Activated CD4-positive, alpha-beta T cell treated with anti-CD3 and anti-CD28 coated beads, Interleukin-2, amount 50 U/mL, for 48 hours (primary cell): ENCODE measurements at regions not wholly inside any gene's neighbourhood (a gene's known extent, or its start where the extent isn't known, plus 50 kb on each side); places are given as distances from the start of the nearest gene placed in this dataset.

Experiments
- DNase-seq, 2 experiments: peaks; one replicate each; pipeline ENCODE4 v3.0.0-alpha.2; 2020

- DNase-seq: no peak
Observed at GRCh38 chr6:104173668-104174067, 686.1 kb downstream of the HACE1 start.

GRCh38 chr6:104170401-104170800, 689.3 kb downstream of the HACE1 start:
- no peak for DNase-seq

- DNase-seq: no peak
Observed at GRCh38 chr6:104166055-104166668, 693.6 kb downstream of the HACE1 start.

GRCh38 chr6:104162036-104162669, 697.6 kb downstream of the HACE1 start:
- no peak for DNase-seq

DNA sequence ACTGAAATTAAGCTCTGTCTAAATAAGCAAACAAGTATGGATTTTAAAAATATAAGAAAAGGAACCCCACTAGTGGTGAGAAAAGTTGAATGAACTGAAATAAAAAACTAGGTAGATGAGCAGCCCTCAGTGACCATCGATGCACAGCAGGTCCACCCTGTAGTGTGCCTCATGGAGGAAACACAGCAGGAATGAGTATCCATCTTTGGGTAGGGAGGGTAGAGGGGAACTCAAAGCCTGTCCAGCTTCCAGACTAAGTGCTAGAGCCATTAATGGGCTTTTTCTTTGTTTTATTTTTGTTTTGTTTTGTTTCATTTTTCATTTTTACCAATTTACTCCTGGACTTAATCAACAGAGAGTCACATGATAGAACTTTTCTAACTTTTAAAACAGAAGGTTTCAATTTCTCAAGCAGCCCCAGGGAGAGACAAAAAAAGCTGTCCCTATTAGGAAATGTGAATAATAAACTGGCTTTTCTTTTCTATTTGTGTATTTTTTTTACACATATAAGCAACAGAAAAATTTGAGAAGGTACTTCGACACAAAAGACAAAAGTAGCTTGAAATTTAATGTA, 700.6 kb downstream of the HACE1 start:
- DNase-seq: no peak

DNA sequence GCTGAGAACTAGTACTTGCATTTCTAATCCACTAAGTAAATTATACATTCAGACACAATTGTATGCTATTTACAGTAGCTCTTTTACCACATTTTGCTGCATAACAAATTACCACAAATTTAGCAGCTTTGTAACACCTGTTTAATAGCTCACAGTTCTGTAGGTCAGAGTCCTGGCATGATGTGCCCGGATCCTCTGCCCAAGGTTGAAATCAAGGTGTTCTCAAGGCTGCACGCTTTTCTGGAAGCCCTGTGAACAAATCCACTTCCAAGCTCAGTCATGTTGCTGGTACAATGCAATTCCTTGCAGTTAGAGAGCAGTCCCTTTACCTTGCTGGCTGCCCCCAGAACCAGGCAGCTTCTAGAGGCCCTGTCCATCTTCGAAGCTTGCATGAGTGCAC, 716.0 kb downstream of the HACE1 start:
- no peak for DNase-seq

DNA sequence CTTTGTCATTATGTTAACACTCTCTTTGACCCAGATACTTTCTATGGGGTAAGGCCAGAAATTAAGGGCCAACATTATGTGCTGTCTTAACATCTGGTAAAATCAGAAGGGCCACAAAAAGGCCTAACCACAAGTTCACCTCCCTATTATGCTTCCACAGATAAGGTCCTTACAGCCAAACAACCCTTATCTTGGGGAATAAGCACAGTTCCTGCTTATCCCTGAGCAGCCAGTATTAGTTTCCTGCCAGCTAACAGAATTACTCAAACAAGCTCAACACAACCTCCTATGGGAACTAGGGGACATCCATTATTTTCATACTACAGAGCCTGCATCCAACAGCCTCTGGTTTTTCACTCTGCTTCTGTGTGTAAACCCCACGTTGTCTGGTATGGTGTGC, 724.8 kb downstream of the HACE1 start:
- no peak for DNase-seq

GRCh38 chr6:104130343-104130742, 729.4 kb downstream of the HACE1 start:
- no peak for DNase-seq

DNA sequence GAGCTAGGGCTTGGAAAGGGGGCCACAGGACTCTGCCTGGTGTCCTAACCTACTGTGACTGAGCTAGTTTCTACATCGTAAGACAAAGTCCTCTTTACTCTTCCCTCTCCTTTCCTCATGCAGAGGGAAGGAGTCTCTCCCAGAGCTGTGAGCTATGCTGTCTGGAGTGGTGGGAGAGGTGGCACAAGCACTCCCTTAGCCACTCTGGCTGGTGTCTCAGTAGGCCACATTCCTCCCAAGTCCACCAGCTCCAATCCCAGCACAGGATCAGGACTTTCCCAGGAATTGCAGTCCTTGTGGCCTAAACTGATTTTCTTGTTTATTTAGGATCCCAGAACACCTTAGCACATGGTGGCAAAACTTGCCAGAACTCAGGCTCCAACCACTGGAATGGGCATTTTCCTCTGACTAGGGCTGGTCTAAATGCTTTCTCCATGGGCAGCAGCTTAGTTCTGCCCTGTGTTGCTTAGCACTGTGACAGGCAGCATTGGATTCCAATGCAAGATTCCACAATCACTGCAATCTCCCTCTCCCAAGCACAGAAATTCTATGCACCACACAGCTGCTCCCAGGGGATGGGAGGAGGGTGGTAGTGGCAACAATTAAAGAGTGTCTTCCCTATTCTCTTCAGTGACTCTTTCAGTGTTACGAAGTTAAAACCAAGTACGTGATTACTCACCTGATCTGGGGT, 733.3 kb downstream of the HACE1 start:
- DNase-seq: no peak

DNA sequence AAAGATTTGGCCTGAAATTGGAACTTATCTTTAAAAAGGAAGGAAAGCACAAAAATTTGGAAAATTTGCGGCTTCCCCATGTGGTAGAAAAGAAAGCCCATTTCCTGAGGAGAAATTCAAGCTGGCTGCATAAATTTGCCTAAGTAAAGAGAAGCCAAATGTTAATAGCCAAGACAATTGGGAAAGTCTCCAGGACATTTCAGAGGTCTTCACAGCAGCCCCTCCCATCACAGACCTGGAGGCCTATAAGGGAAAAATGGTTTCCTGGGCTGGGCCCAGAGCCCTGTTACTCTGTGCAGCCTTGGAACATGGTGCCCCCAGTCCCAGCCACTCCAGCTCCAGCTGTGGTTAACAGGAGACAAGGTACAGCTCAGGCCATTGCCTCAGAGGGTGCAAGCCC, 736.5 kb downstream of the HACE1 start:
- no peak for DNase-seq

GRCh38 chr6:104118274-104118673, 741.4 kb downstream of the HACE1 start:
- no peak for DNase-seq

DNA sequence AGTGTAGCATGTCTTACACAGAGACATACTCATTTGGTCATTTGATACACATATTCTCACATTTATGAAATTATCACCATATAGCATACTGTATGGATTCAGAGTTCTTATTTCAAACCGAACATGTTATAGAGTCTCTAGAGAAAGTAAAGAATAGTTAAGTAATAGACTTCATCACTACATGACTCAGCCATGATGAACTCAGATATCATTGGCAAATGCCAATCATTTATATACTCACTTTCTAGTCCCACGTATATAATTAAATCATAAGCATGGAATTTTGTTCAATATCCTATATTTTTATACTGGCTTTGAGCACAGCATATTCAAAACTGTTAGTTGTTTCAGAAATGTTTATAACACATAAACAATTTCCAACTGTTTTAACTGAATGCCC, 749.9 kb downstream of the HACE1 start:
- DNase-seq: no peak

DNA sequence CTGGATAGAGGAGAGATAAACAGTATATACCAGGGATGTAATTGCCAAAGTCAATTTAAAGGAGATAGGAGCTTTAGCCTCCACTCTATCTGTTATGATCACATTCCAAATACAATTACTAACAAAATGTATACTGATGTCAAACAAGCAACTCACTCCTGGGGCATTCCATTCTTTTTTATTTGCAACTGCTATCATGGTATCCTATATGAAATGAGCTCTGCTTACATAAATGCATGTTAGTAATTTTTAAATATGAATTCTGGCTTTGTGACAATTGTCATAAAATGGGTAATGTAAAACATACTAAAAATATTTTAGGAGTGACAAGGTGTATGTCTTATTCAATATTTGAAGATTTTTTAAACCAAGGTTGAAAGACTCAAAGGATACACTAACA, 751.1 kb downstream of the HACE1 start:
- DNase-seq: no peak

DNA sequence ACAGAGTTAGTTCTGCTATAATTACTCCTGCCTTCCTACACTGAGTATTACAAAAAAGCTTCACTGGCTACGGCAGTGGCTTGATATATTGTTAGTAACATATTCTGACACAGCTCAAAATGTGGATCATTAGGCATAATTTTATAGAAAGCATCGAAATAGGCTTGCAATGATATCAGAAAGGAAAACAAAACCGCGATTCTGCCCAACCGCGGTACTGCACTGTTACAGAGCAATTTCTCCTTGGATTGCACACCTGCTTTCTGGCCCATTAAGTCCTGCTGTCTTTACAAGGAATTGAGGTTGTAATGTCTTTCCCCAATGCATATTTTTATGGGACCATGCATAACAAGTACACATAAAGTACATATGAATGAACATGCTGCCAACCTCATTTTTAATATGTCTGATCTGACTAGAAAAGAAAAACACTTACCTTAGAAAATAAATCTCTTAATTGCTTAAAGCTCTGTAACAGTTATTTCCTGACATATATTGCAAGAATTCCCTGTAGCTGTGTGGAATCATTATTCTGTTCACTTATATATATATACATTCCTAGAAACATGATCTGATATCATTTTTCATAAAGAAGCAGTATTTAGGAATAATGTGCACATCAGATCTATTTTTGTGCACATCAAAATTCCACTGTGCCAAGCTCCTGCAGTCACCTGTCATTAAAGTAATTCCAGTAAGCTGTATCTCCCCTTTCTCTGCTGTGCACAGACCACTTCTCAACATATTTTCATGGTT, 763.9 kb downstream of the HACE1 start:
- no peak for DNase-seq

DNA sequence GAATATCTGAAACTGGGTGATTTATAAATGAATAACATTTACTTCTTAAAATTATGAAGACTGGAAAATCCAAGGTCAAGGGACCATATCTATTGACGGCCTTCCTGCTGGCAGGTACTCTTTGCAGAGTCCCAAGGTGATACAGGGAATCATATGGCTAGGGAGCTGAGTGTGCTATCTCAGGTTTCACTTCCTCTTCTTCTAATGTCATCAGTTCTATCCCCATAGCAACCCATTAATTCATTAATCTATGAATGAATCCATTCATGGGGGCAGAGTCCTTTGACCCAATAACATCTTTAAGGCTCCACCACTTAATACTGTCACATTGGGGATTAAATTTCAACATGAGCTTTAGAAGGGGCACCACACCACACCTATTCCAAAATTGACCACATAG, 772.0 kb downstream of the HACE1 start:
- no peak for DNase-seq

- DNase-seq: no peak
Observed at GRCh38 chr6:104068281-104068680, 791.4 kb downstream of the HACE1 start.

- DNase-seq: no peak
Observed at GRCh38 chr6:104064876-104065275, 794.8 kb downstream of the HACE1 start.

GRCh38 chr6:104050455-104050854, 809.3 kb downstream of the HACE1 start:
- no peak for DNase-seq

- DNase-seq: no peak
Observed at GRCh38 chr6:104046426-104046825, 813.3 kb downstream of the HACE1 start.

- no peak for DNase-seq
Observed at GRCh38 chr6:104031346-104031745, 828.4 kb downstream of the HACE1 start.

DNA sequence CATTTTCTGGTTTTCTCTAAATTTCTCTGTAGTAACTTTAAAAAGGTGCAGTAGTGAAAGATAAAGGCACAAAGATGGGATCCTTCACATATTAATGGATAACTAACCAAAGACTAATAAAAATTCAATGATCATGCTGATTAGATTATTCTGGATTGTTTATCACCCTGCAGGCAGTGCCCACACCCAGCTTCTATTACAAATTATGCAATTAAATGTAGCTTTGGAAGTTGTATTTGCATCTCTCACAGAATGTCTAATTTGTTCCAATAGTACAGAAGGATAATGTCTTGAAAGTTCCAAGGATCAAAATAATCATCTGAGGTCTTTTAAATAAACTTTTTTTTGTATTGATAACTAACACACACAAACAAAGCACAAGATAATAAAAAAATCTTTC, 837.6 kb downstream of the HACE1 start:
- DNase-seq: no peak

DNA sequence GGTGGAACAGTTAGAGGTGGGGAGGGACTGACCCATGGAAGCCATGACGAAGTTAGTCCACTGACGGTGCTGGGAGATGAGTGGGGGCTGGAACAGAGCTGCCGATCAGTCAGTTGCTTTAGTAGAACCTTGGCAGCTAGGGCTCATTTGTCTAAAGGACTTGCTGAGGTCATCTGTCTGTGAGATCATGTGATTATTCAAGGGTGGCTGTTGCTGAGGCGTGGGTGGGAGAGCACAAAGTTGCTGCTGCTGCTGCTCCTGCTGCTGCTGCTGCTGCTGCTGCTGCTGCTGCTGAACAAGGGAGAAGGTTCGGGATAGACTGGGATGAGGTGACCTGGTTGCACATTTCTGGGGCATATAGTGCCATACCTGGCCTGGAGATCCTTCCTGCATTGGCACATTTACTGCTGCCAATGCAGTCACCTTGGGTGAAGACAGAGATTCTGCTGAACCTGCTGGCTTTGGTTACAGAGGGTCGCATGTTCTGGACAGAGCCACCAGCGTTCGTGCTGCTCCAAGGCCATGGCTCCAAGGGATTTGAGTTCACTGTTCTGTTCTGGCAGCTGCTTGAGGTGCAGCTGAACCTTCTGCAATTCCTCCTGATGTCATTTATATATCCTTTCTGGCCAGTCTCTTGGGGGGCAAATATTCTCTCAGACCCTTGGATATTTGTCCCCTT, 840.5 kb downstream of the HACE1 start:
- no peak for DNase-seq
